Esophagus muscularis mucosa (tissue), 4 donors: ENCODE measurements at regions not wholly inside any gene's neighbourhood (a gene's known extent, or its start where the extent isn't known, plus 50 kb on each side); places are given as distances from the start of the nearest gene placed in this dataset.

Source experiments
- DNase-seq: peaks from one replicate; pipeline ENCODE4 v3.0.0-alpha.2; 2017; ENCODE audit errors: extremely low spot score
- H3K27ac ChIP-seq, 4 donors: fragments of 200-600 bp; sonication (generic); replicated peaks in 1 of 4; 1 replicate in 3 of 4; 2 replicates in 1 of 4; pipeline ENCODE4 v1.5.1; 2016 to 2019; ENCODE audit warnings: mild to moderate bottlenecking in 1 of 4
- H3K27me3 ChIP-seq, 4 donors: fragments of 200-600 bp; sonication (generic); one replicate each; pipeline versions ENCODE4 v1.5.1 to v1.6.0; 2016 to 2019
- H3K36me3 ChIP-seq, 4 donors: fragments of 200-600 bp; sonication (generic); one replicate each; pipeline ENCODE4 v1.5.1; 2016 to 2019
- H3K4me1 ChIP-seq, 4 donors: fragments of 200-600 bp; sonication (generic); one replicate each; pipeline ENCODE4 v1.5.1; 2016 to 2019
- H3K4me3 ChIP-seq, 4 donors: fragments of 200-600 bp; sonication (generic); 1 replicate in 2 of 4; 2 replicates in 2 of 4; pipeline ENCODE4 v1.5.1; 2016 to 2019; ENCODE audit warnings: mild to moderate bottlenecking in 4 of 4, moderate library complexity in 1 of 4
- H3K9me3 ChIP-seq, 4 donors: fragments of 200-600 bp; sonication (generic); 1 replicate in 3 of 4; 2 replicates in 1 of 4; pipeline ENCODE4 v1.5.1; 2016 to 2019
- CTCF ChIP-seq, 3 experiments: fragments of 200-600 bp in 2 of 3; fragments of 450-650 bp in 1 of 3; sonication (generic) in 2 of 3; IDR thresholded peaks; one replicate each; pipeline ENCODE4 v1.5.1; 2017 to 2019; ENCODE audit warnings: antibody characterized with exemption in 3 of 3, mild to moderate bottlenecking in 2 of 3, moderate library complexity in 1 of 3
- EP300 ChIP-seq: sonication (generic); formaldehyde crosslinking; IDR thresholded peaks from one replicate; pipeline ENCODE4 v1.6.1; 2017; ENCODE audit warnings: antibody characterized with exemption
- POLR2A ChIP-seq: fragments of 450-650 bp; IDR thresholded peaks from one replicate; pipeline ENCODE4 v1.6.1; 2017; ENCODE audit warnings: antibody characterized with exemption, moderate library complexity, mild to moderate bottlenecking, low read depth
- POLR2AphosphoS5 ChIP-seq, 2 donors: sonication (generic); formaldehyde crosslinking; IDR thresholded peaks; one replicate each; pipeline ENCODE4 v1.6.1; 2017; ENCODE audit warnings: antibody characterized with exemption in 2 of 2
- WGBS: methylation state at CpG from one replicate; pipeline ENCODE4 v1.1.5; 2018; 5-methylcytosine and 5-hydroxymethylcytosine counted together
- intact Hi-C: fragments of 100-400 bp; cut with DNase I; formaldehyde crosslinking; loops from one replicate; pipeline ENCODE4 v1.15.1; 2023

- H3K27ac ChIP-seq: no peak overlapping the region
Observed at GRCh38 chr15:85880501-85881190, 85.9 kb upstream of the KLHL25 start.

GRCh38 chr15:85886309-85886811 lies 91.6 kb upstream of the KLHL25 start:
- Histone ChIP-seq H3K4me1 (no peaks in the 10 kb centered on the region), H3K27me3 (peaks cover 0 to 17% (median 0%) of the 10 kb centered on the region in 4 donors), H3K36me3 (no peaks in the 10 kb centered on the region), H3K4me3 (no peak overlapping the region), H3K9me3 (no peaks in the 10 kb centered on the region), H3K27ac (no peak overlapping the region)
- WGBS: 84% methylated on average over 8 of the region's 8 CpGs
- TF ChIP-seq POLR2A (no peak), POLR2AphosphoS5 (IDR thresholded peaks at IDR 0.05) (no peak), CTCF (IDR thresholded peaks at IDR 0.05) (no peak), EP300 (no peak)
- no peak for DNase-seq
- intact Hi-C loops: no loop called here

More at GRCh38 chr15:85880501-85881190, 85.9 kb upstream of the KLHL25 start:
- H3K36me3 ChIP-seq: no peaks in the 10 kb centered on the region
- H3K27me3 ChIP-seq: peaks cover 0 to 43% (median 1%) of the 10 kb centered on the region in 4 donors
- WGBS: 66% methylated on average over 7 of the region's 7 CpGs
- H3K4me1 ChIP-seq: no peaks in the 10 kb centered on the region
- intact Hi-C loops: no loop called here
- H3K9me3 ChIP-seq: no peaks in the 10 kb centered on the region
- DNase-seq: no peak
- no peak overlapping the region for H3K4me3 ChIP-seq
- TF ChIP-seq EP300 (no peak), CTCF (IDR thresholded peaks at IDR 0.05) (no peak), POLR2A (no peak)

GRCh38 chr15:85889956-85890619 lies 95.4 kb upstream of the KLHL25 start:
- H3K27ac ChIP-seq: no peak overlapping the region
- no peak for DNase-seq
- peaks cover 0 to 34% (median 0%) of the 10 kb centered on the region in 4 donors for H3K27me3 ChIP-seq
- 75% methylated on average over 12 of the region's 12 CpGs for WGBS
- no peaks in the 10 kb centered on the region for H3K36me3 ChIP-seq
- intact Hi-C loops: no loop called here
- H3K9me3 ChIP-seq: no peaks in the 10 kb centered on the region
- no peak overlapping the region for H3K4me3 ChIP-seq
- no peaks in the 10 kb centered on the region for H3K4me1 ChIP-seq
- TF ChIP-seq EP300 (no peak), POLR2AphosphoS5 (IDR thresholded peaks at IDR 0.05) (no peak), POLR2A (no peak), CTCF (IDR thresholded peaks at IDR 0.05) (no peak)

GRCh38 chr15:85890620-85890980 lies 95.9 kb upstream of the KLHL25 start:
- 70% methylated on average over 2 of the region's 2 CpGs for WGBS
- TF ChIP-seq CTCF (IDR thresholded peaks at IDR 0.05): no peak
- no peak for TF ChIP-seq POLR2A
- TF ChIP-seq EP300: no peak
- no peak for TF ChIP-seq POLR2AphosphoS5 (IDR thresholded peaks at IDR 0.05)
- no peak overlapping the region for H3K4me3 ChIP-seq
- H3K27ac ChIP-seq: no peak overlapping the region
- no peaks in the 10 kb centered on the region for H3K36me3 ChIP-seq
- H3K9me3 ChIP-seq: no peaks in the 10 kb centered on the region
- no peak for DNase-seq
- H3K27me3 ChIP-seq: peaks cover 0 to 38% (median 0%) of the 10 kb centered on the region in 4 donors
- H3K4me1 ChIP-seq: no peaks in the 10 kb centered on the region
- intact Hi-C loops: no loop called here
